ENCODE measurements at regions not wholly inside any gene's neighbourhood (a gene's known extent, or its start where the extent isn't known, plus 50 kb on each side); places are given as distances from the start of the nearest gene placed in this dataset.

DNA sequence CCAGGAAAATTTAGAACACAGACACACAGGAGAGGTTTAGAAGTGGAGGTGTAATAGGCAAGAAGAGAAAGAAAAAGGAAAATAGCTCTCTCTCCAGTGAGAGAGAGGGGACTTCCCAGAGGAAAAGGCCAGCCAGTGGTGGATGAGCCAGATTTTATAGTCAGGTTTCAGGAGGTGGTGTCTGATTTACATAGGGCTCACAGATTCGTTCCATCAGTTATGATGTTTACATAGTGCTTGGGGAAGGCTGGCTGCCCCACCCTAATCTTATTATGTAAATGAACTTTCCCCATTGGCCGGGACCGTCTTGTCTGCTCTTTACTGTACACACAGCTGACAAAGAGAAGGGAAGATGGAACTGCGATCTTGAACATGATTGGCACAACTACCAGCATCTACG lies 797.3 kb downstream of the PLA2G4A start:
- H3K4me1 ChIP-seq = no peaks in the 10 kb centered on the region
- no peaks in the 10 kb centered on the region for H3K9me3 ChIP-seq
- TF ChIP-seq, protein P1, sequence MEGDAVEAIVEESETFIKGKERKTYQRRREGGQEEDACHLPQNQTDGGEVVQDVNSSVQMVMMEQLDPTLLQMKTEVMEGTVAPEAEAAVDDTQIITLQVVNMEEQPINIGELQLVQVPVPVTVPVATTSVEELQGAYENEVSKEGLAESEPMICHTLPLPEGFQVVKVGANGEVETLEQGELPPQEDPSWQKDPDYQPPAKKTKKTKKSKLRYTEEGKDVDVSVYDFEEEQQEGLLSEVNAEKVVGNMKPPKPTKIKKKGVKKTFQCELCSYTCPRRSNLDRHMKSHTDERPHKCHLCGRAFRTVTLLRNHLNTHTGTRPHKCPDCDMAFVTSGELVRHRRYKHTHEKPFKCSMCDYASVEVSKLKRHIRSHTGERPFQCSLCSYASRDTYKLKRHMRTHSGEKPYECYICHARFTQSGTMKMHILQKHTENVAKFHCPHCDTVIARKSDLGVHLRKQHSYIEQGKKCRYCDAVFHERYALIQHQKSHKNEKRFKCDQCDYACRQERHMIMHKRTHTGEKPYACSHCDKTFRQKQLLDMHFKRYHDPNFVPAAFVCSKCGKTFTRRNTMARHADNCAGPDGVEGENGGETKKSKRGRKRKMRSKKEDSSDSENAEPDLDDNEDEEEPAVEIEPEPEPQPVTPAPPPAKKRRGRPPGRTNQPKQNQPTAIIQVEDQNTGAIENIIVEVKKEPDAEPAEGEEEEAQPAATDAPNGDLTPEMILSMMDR (IDR thresholded peaks at IDR 0.05) = no peak
- TF ChIP-seq POLR2A (IDR thresholded peaks at IDR 0.05) = no peak
- intact Hi-C loops (cut with DNase I) = no loop called here
- H3K27ac ChIP-seq = no peak overlapping the region
- WGBS, 2 donors = 47 to 52% methylated on average over 5 of the region's 5 CpGs
- H3K27me3 ChIP-seq = no peaks in the 10 kb centered on the region
- no peak for DNase-seq
- H3K4me3 ChIP-seq (replicated peaks in 1 of 3) = no peak overlapping the region
- H3K36me3 ChIP-seq = no peaks in the 10 kb centered on the region

DNA sequence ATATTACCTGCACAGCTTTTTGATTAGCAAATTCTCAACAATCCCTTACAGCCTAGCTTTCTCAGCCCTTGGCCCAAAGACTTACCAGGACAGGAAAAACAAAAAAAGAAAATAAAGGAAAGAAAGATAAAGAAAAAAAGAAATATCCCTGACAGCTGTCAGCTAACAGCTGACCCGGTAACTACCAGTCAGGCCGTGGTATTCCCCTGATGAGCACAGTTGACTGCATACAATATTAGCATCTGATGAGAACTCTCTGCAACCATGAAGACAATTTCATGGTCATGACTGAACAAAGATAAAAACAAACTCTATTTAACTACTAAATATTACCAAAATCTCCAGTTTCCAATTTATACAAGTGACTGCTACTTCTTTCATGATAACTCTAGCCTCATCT lies 798.8 kb downstream of the PLA2G4A start:
- Histone ChIP-seq H3K4me3 (replicated peaks in 1 of 3) (no peak overlapping the region), H3K4me1 (no peaks in the 10 kb centered on the region), H3K27ac (no peak overlapping the region), H3K36me3 (no peaks in the 10 kb centered on the region), H3K27me3 (no peaks in the 10 kb centered on the region), H3K9me3 (no peaks in the 10 kb centered on the region)
- no peak for DNase-seq
- 92% methylated on average over 2 of the region's 2 CpGs for WGBS, 2 donors
- intact Hi-C loops (cut with DNase I) = no loop called here
- TF ChIP-seq, protein P1 (IDR thresholded peaks at IDR 0.05) = no peak
- TF ChIP-seq POLR2A (IDR thresholded peaks at IDR 0.05) = no peak

DNA sequence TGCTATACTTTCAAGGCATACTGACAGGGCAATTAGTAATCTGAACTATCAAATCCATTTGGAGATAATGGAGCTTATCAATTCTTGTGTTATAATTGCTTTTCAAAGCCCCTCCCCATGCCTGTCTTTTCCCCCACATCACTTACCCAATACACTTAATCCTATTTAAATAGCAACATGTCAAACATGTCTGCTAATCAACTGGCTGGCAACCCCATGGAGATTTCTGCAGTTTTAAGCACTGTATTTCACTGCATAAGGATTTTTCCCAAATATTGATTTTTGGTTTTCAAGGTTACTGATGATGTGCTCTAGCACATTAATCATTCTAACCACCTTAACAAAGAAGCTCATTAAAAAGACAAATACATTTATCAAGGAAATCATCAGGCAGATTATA lies 800.3 kb downstream of the PLA2G4A start:
- Histone ChIP-seq H3K9me3 (no peaks in the 10 kb centered on the region), H3K4me1 (no peaks in the 10 kb centered on the region), H3K4me3 (replicated peaks in 1 of 3) (no peak overlapping the region), H3K27me3 (no peaks in the 10 kb centered on the region), H3K36me3 (no peaks in the 10 kb centered on the region), H3K27ac (no peak overlapping the region)
- DNase-seq = no peak
- intact Hi-C loops (cut with DNase I) = no loop called here
- TF ChIP-seq POLR2A (IDR thresholded peaks at IDR 0.05) = no peak
- TF ChIP-seq, protein P1 (IDR thresholded peaks at IDR 0.05) = no peak

DNA sequence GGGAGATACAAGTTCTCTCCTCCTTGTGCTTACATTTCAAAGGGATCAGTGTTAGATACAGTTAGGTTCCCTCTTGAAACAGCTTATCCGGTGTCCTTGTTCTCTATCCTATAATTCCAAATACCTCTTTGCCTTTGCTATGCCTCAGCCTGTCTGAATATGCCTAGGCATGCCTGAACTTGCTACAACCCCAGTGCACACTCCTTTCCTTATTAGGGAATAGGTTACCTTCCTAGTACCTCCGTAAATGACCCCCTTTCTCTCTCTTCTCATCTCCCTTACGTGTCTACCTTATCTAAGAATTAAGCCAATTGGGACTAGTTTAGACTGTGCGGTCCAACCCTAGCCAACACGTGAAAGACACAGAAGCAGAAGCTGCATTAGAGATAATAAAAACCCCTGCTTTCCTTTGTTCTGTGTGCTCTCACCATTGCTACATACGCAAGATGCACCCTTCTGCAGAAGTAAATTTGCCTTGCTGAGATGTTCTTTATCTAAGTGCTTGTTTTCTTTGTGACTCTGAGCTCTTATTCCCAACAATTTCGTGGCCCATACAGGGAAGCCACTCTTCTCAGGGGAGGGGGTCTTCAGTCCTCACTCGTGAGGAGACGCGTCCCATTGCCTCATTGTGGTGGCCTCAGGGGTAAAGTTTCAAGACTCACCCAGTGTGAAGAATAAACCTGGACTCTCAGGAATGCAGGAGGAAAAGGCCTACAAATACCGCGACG lies 802.1 kb downstream of the PLA2G4A start:
- DNase-seq = no peak
- no peak overlapping the region for H3K4me3 ChIP-seq (replicated peaks in 1 of 3)
- H3K4me1 ChIP-seq = no peaks in the 10 kb centered on the region
- intact Hi-C loops (cut with DNase I) = no loop called here
- H3K27me3 ChIP-seq = no peaks in the 10 kb centered on the region
- TF ChIP-seq, protein P1 (IDR thresholded peaks at IDR 0.05) = no peak
- no peak for TF ChIP-seq POLR2A (IDR thresholded peaks at IDR 0.05)
- WGBS, 2 donors = 84 to 86% methylated on average over 13 of the region's 13 CpGs
- H3K36me3 ChIP-seq = no peaks in the 10 kb centered on the region
- no peak overlapping the region for H3K27ac ChIP-seq
- H3K9me3 ChIP-seq = no peaks in the 10 kb centered on the region

DNA sequence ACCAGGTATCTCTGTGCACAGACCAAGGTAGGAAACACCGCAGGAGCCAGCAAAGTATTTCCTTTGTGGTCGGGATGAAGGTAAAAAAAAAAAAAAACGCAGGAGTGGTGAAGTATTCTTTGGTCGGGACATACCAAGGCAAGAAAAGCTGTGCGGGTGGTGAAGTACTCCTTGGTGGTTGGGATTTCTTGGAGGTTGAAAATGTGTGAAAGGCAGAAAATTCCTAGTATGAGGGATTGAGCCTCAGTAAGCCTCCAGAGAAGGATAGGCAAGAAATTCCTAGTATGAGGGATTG lies 802.6 kb downstream of the PLA2G4A start:
- Histone ChIP-seq H3K4me3 (replicated peaks in 1 of 3) (no peak overlapping the region), H3K27ac (no peak overlapping the region), H3K9me3 (no peaks in the 10 kb centered on the region), H3K27me3 (no peaks in the 10 kb centered on the region), H3K4me1 (no peaks in the 10 kb centered on the region), H3K36me3 (no peaks in the 10 kb centered on the region)
- WGBS, 2 donors = 89% methylated on average over 5 of the region's 5 CpGs
- DNase-seq = no peak
- intact Hi-C loops (cut with DNase I) = no loop called here
- TF ChIP-seq, protein P1 (IDR thresholded peaks at IDR 0.05) = no peak
- TF ChIP-seq POLR2A (IDR thresholded peaks at IDR 0.05) = no peak
